GM21723 (cell line): ENCODE measurements at regions not wholly inside any gene's neighbourhood (a gene's known extent, or its start where the extent isn't known, plus 50 kb on each side); places are given as distances from the start of the nearest gene placed in this dataset.

Experiments
- ATAC-seq: cut with Tn5 transposase; IDR thresholded peaks from one replicate; pipeline ENCODE4 v1.9.1; 2021; ENCODE audit warnings: mild to moderate bottlenecking, moderate library complexity; ENCODE audit not compliant: unreplicated experiment

DNA sequence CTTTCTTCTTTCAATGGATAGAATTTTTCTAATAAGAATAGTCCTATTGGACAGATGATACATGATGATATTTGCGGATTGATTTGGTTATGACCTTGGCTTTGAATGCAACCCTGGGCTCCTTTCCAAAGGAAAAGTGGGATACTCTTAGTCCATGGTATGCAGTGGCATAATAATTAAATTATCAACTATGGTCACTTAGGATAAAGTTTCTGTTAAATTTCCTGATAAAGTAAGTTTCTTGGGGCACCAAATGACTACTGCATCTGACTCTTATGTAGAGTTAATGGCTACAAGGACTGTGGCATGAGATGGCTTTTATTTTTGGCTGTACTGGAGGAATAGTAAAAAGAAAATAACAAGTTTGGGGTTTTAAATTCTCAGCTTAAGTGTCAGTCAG is 126.7 kb downstream of the QPCT start:
- no peak for ATAC-seq

DNA sequence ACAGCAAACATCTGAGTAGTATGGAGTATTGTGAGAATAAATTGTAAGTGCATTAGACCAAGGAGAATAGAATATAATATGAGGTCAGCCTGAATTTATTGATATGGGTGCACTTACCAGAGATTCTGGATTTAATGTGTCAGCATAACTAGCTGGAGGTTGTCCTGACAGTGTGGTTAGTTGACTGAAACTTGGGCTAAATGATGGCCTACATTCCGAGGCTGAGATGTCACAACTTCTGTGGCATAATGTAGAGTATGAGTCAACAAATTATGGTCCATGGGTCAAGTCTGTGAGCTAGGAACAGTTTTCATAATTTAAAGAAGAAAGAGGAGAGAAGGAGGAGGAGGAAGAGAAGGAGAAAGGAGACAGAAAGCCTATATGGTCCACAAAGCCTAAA is 127.6 kb downstream of the QPCT start:
- no peak for ATAC-seq

DNA sequence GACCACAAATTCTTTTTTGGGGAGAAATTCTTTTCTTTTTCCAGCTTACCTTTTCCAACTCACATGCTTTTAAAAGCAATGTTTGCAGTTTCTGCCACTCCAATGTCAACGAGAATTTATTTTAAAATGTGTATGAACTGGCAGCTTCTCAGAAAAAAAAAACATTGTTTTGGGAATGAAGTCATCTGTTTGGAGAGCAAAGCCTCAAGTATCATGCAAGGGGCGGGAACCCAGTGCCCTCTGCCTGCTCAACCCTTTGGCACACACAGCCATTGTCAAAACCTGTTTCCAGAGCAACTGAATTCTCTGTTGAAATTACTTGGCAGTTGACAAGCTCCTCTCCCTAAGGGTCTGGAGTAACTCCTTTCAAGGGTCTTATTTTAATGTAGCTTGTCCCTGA is 128.5 kb downstream of the QPCT start:
- ATAC-seq: no peak

DNA sequence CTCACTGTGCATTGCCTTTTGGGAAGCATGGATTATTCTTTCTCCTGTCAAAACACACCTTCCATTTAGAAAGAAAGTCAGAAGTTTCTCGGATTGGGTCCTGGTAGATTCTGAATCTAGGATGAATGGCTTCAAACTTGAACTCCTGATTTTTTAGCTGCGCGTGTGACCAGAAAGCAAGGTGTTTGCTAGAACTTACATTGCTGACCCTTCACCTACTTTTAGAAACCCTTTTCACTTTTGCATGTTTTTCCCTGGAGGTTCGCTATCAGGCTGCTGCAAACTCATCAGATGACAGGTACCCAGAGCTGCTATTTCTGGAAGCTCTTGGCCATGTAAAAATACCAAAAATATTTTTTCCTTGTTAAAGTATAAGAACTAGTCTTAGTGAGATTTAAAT is 132.0 kb downstream of the QPCT start:
- no peak for ATAC-seq

DNA sequence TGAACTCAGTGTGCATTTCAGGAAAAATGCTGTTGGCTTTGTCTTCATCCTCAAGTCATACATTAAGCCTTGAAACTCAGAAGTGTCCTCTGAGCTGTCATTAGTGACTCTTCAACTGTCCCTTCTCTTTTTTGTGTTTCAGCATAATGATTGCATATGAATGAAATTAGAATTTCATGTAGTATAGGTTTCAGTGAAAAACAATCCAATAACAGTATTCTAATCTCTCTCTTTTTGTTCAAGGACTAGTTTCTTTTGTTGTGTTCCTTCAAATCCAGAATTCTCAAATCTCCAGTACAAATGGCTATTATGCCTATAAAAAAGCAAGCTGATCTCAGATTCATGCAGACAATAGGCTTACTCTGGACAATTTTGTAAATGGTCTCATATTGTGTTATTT is 133.5 kb downstream of the QPCT start:
- no peak for ATAC-seq

DNA sequence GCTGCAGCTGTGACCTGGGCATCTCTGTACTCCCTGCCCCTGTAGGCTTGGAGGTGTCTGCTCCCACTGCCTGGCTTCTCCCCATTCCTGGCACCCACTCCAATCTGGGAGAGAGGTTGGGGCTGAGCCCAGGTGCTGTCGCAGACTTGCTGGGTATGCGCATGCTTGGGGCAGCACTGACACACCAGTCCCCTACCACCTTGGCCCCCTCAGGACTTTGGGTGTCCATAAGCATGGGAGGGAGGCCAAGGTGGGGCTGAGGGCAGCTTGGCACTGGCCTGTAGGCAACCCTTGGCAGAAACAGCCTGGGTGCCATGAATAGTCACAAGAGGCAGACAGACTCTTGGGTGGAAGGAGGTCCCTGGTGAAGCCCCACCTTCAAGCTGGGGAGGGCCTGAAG is 136.8 kb downstream of the QPCT start:
- no peak for ATAC-seq

DNA sequence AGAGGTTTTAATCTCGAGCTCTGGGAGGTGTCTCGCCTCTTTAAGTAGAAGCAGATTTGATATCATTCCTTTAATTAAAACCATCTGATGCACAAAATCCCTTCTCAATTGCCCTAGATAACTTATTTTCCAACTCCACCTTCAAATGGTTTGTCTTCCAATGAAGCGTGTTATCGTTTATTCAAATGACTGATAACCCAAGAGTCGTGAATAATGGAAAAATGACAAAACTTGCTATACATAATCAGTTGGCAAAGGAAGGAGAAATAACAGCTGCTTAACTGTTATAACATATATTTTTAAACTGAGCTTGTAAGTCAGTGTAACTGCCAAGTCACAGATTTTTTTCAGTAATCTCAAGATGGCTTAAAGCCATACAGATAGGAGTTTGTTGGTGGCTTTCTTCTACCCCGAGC is 144.6 kb downstream of the QPCT start:
- ATAC-seq: no peak

DNA sequence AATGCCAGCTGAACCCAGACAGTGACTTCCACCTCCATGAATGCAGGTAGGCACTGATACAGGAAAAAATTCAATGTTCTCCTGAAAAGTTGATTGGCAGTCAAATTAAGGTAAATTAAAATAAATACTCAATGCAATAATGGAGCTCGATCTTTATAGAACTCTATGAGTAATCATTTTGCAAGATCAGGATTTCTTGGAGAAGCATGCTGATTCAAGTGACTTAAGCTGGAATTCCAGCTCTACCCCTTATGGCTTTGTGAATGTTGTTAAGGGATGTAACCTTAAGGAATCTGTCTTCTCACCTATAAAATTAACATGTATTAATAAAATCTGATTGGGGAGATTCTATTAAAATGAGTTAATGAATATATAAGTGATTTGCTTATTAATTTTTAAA is 145.1 kb downstream of the QPCT start:
- no peak for ATAC-seq

DNA sequence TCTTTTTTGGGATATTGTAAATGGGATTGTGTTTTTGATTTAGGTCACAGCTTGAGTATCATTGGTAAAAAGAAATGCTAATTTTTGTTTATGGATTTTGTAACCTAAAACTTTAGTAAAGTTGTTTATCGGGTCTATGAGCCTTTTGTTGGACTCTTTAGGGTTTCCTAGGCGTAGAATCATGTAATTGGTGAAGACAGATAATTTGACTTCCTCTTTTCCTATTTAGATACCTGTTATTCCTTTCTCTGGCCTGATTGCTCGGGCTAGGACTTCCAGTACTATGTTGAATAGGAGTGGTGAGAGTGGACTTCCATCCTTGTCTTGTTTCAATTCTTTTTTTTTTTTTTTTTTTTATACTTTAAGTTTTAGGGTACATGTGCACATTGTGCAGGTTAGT is 149.0 kb downstream of the QPCT start:
- no peak for ATAC-seq

DNA sequence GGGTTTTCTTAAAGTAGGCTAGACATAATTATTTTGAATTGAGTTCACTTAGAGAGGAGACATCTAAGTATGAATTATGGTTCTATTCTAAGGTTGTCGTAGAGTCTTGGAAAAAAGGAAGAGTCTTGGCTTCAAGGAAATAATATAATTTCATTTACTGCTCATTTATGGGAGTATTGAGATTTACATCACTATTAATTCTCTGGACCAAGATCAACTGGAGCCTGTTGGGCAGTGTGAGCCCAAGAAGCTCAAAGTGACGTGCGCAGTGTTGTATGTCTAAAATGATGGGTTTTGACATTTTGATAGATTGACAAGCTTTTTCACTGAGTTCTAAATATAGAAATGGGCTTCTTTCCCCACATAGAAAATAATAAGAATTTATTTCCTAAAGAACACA is 154.7 kb downstream of the QPCT start:
- no peak for ATAC-seq

DNA sequence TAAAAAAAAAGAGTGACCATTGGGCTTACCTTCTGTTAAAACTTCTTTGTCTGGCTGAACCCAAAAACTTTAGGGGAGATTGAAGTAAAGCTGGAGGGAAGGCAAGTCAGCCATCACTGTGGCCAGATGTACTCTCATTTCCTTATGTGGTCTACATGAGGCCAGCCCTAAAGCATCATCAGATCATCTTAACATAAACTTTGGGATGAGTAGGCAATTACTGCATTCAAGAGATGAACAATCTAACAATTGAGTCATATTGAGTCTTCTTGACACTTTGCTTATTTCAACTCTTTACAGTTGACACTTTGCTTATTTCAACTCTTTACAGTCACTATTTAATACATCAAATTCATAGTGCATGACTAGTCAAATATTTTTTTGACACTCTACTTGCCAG is 155.6 kb downstream of the QPCT start:
- ATAC-seq: no peak

DNA sequence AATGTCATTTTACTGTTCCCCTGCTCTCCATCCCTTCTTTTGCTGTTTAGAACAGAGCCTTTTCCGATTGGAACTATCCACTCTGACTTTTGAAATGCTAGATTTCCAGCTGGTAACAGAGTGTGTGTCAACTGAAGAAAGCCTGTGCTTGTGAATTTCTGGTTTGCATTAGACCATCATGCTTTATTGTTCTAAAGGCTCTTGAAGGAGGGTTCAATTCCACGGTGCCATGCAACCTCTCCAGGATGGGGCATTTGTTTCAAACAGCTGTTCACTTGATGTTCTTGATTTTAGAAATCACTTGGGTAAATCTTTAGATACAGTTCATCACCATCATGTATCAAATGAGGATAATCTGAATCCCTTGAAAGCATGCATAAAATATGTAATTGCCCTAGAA is 156.7 kb downstream of the QPCT start:
- ATAC-seq: no peak

DNA sequence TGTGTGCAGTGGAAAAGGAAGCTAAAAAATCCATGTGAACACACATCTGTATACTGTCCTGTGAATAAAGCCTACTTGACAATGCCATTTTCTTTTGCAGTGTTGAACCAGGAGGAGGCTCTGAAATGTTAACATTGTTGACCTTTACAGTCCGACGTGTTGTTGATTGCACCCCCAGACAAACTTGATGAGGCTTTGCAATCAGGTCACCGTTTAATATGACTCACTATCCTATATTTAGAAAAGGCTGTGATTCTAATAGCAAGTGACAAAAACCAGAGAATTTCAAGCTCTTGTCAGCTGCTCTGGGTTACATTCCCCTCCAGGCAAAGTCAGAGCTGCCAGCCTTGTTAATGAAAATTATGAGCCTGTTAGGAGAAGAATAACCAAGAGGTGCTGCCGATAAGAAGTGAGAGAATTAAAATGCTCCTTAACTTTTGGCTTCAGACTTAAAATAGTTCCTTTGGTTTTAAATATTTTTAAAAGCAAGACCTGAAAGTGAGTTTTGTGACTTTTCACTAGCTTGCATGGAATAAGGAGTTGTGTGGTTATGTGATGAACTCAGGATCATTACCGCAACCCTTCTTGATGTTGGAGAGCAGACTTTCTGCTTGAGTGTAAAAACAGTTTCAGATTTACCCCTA is 162.1 kb downstream of the QPCT start:
- ATAC-seq: no peak

DNA sequence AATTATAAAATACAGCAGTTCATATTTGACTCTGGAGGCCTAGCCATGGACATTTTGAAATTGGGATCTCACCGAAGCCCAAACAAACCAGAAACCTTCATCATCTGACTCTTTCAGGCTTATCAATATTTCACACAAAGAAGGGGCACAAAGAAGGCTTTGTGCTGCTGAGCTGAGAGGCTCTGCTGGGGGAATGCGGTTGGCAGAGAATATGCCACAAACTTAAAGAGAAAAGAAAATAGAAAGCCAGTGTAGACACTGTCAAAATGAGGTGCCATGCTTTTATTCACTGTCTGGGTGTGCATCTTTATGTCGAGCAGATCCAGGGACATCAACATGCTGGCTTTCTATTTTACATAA is 162.6 kb downstream of the QPCT start:
- no peak for ATAC-seq

DNA sequence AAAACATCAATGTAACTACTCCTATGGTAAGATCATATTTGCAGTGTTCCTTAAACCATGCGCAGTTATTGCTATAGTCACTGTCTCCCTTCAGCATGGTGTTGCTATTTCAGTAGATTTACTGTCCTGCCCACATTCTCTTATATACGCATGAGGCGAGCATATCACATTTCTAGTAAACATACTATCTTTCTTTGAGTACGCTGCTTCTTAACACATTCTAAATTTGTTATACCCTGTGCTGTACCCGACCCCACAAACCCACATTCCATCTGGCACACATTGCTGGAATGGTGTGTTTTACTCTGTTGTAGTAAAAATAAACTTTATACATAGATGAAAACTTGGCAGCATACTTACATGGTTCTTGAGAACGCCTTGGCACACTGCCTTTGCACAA is 163.3 kb downstream of the QPCT start:
- ATAC-seq: no peak

DNA sequence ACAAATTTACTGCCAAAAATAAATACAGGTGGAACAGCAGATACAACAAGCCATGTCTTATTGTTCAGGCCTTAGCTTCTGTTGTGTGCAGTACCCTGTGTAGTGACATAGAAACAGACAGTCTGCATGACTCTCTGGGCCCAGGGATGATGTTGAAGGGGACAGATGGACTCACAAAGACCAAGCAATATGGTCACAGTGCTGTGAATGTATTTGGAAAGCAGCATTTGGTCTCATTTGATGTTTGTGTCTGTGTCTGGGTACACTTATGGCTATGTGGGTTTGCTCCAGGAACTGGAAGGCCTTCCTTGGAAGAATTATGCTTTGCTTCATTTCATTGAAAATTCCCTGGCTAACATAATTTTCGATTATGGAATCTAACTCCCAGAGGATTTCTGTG is 158.5 kb downstream of the CDC42EP3 start:
- no peak for ATAC-seq

DNA sequence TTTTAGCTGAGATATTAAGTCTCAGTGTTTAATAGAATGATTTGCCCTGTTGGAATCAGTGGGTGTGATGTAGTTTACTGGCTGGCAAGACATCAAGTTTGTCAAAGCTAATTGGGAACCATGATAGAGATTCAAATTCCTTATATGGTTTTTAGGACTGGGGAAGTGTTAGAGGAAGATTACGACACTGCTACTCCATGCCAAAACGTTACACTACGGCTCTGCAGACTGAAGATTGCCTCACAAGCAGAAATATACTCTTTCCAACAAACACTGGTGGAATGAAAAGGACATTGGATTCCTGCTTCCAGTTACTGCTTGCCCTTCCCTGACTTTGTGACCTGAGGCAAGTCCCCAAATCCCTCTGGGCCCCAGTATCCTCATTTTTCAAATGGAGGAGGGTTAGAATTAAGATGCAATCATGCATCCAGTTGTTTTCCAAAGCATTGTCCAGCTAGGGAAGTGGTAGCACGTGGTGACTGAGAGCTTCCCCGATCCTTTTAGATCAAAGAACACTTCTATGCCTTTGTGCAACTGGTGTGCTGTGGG is 147.6 kb downstream of the CDC42EP3 start:
- no peak for ATAC-seq

DNA sequence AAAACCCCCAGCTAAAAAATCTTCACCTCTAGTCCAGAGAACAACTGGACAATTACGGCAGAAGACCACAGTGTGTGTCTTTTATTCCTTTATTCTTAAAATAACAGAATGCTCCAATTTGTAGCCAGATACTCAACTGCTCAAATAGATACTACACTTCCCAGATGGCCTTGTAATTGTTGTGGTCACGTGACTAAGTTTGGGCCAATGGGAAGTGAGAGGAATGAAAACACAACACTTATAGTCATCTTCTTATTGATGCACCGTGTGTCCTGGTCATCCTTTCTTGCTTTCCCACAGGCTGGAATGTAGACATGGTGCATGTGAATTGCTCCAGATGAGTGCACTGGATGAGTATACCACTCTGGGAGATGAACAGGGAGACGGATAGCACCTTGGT is 145.1 kb downstream of the CDC42EP3 start:
- ATAC-seq: no peak

DNA sequence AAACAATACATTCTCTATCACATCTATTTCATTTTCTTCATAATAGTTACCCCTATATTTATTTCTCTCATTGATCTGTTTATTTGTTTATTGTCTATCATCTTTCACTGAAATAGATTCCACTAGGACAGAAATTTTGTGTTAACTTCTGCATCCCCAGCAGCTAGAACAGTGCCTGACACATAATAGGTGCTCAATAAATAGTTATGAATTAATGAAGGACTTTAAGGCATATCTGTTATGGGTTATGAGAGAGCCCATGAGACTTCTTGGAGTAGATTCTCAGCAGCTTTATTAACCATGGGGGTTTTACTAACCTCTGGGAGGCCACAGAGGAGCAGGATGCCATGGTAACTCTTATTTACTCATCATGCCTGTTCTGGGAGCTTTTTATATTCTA is 144.6 kb downstream of the CDC42EP3 start:
- ATAC-seq: no peak

DNA sequence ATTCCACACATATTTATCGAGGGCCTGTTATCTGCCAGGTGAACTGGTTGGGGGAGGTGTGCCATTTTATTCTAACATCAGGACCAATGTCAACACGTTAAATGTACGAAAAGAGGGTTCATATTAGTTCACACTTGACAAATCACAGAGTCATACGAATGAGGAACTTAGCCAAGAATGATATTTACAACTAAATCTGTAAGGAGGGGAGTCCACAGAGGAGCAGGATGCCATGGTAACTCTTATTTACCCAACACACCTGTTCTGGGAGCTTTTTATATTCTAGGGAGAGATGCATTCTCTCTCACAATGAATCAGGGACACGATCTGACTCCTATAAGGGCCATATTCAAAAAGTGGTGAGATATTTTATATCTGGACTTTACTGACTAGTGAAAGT is 144.1 kb downstream of the CDC42EP3 start:
- ATAC-seq: no peak

DNA sequence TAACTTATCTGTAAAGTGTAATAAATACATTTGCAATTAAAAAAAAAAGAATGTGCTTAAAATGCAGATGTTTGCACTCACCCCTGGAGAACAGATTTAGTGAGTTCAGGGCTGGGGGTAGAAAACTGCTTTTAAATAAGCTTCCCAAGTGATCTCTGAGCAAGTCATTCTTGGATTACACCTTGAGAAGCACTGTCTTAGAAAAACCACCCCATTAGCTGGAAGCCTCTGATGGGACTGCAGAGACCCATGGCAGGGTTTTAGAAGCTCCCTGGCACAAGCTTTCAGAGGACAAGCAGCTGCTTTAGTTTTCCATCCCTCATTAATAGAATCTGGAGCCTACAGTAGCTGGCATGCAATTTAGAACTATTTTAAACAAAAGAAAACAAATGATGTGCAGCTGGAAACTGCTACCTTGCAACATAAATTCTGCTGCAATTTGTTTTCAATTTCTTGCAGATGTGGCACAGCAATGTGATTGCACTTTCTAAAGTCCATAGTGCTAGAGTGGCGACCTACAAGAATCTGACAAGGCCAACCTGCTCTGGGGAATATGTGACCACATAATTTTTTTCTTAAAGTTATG is 141.5 kb downstream of the CDC42EP3 start:
- ATAC-seq: no peak

DNA sequence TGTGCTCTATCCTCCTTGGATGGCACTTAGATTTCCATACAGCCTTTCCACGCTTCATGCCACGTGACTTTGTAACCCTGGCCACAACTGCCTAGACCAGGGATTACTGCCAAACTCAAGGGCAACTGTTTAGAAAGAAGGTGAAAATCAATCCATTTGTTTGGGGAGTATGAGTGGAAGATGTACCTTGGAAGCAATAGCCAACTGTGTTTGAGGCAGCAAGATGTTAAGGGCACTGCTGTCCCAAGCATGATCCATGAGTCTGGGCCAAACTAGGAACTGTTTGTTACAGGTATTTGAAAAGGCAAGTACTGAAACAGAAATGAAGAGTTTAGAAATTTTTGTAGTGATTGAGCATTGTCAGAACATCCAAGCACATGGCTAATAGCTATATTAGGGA is 138.9 kb downstream of the CDC42EP3 start:
- ATAC-seq: no peak

DNA sequence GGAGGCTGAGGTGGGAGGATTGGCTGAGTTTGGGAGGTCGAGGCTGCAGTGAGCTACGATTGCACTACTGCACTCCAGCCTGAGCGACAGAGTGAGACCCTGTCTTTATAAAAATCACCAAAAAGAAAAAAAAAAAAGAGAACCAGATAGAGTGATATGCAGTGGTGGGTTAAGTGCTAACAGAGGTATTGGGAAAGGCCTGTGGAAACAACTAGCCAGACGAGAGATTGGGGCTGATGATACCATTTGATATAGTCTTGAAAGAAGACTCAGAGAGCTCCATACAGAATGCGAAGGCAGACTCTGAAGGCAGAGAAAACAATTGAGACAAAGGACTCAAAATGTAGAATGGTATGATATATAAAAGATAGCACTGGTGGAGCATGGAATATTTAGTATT is 134.1 kb downstream of the CDC42EP3 start:
- ATAC-seq: no peak
